CMK (cell line): ENCODE measurements at regions not wholly inside any gene's neighbourhood (a gene's known extent, or its start where the extent isn't known, plus 50 kb on each side); places are given as distances from the start of the nearest gene placed in this dataset.
"Not testable (repeated sequence)": the region's sequence is repeated elsewhere in the genome, so short reads cannot be mapped to it uniquely, and the experiment has no call there.

Source experiments
- DNase-seq: peaks from one replicate; pipeline ENCODE4 v3.0.0-alpha.2; 2010; ENCODE audit warnings: low read depth

DNA sequence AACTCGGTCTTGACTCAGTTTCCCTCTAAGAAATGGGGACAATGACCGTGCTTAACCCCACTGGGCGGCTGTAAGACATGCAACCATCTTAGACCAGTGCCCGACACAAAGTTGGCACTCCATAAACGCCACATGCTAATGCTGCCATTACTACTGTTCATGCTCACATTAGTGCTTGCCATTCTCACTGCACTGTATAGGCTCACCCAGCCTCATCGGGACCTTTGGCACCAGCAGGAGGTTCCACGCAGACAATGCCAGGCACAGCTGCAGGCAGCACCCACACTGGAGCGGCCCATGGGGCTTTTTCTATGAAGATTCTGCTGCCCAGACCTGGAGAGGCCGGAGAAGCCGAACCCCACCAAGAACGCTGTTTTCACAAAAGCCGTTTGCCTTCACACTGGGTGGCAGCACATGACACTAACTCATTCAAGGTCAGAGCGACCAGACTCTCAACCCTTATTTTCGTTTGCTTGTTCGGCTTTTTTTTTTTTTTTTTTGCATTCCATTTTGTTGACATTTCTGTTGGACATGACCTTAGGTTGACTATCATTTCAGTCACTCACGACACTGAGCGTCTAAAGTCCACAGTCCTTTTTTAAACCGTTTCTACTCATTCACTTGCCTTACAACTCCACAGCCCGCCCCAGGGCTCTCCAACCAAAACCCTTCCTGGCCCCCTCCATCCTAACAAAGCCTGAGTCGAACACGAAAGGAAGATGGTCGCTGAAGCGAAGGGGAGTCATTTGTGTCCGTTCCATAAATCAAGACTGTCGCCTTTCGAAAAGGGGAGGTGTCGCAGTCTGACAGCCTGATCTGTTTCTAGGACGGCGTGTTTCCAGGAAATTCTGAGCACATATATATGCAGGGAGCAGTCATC is 124.4 kb upstream of the RNF32 start:
- no peak for DNase-seq

- DNase-seq, result no peak
Observed at GRCh38 chr7:156514851-156515250, 125.7 kb upstream of the RNF32 start.

- no peak for DNase-seq
Observed at GRCh38 chr7:156511426-156511825, 129.1 kb upstream of the RNF32 start.

GRCh38 chr7:156510966-156511365 is 129.6 kb upstream of the RNF32 start:
- no peak for DNase-seq

DNA sequence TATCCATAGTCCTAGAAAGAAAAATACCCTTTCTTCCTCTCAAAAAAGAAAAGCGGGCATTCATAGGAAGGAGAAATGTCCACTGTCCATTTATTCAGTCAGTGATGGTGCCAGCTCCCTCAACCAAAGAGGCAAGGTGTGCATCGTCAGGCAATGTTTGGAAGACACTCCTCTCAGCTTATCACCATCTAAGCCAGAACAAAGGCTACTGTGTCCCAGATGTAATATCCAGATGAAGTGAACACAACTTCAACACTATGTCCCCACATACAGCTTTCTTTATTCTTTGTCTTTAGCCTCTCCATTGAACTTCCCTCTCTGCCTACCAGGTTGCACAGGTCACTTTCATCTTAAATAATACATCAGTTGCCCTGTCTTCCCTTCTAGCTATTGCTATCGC is 131.4 kb upstream of the RNF32 start:
- DNase-seq, result no peak

- no peak for DNase-seq
Observed at GRCh38 chr7:156505876-156506275, 134.7 kb upstream of the RNF32 start.

GRCh38 chr7:156504687-156505545 is 135.7 kb upstream of the RNF32 start:
- no peak for DNase-seq

DNA sequence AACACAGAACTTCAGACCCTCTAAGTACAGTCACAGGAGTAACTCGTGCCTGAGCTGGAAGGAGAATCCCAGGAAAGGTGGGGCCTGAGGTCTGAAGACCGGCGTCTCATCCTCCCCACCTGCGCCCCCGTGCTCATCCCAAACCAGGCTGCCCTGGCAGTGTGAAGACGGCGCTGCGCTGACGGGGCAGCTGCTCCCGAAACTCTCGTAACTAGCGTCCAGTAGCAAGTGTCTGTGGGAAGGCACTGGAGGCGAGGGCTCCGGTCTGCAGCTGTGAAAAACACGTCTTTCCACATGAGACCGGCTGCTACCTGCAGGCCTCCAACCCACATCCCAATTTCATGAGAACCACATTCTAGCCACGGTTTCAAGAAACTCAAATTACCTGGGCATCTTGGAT is 136.6 kb upstream of the RNF32 start:
- no peak for DNase-seq

- no peak for DNase-seq
Observed at GRCh38 chr7:156503196-156503595, 137.4 kb upstream of the RNF32 start.

DNA sequence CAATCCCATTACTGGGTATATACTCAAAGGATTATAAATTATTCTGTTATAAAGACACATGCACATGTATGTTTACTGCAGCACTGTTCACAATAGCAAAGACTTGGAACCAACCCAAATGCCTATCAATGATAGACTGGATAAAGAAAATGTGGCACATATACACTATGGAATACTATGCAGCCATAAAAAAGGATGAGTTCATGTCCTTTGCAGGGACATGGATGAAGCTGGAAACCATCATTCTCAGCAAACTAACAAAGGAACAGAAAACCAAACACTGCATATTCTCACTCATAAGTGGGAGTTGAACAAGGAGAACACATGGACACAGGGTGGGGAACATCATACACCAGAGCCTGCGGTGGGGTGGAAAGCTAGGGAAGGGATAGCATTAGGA is 138.8 kb upstream of the RNF32 start:
- DNase-seq, result not testable (repeated sequence)

- DNase-seq, result no peak
Observed at GRCh38 chr7:156499247-156499881, 141.2 kb upstream of the RNF32 start.

GRCh38 chr7:156497776-156498509 is 142.6 kb upstream of the RNF32 start:
- DNase-seq, result no peak

- no peak for DNase-seq
Observed at GRCh38 chr7:156496865-156497264, 143.7 kb upstream of the RNF32 start.

DNA sequence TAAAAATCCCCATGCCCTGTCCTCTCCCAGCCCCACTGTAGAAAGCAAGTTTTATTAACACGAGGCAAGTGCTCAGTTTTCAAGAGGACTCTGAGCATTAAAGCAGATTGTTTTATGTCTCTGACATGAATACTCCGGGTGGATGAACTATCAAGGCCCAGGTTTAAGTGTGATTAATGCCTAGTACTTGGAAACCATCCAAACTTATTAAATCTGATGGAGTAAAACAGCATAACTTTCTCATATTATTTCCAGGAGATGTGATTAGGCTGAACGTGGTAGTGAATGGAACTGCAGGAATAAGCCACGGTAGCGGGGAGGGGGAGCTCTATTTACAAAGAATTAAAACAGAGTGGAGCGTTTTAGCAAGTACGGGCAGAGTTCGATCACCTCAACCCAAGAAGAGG is 144.2 kb upstream of the RNF32 start:
- no peak for DNase-seq

- DNase-seq, result no peak
Observed at GRCh38 chr7:156494960-156495359, 145.6 kb upstream of the RNF32 start.

DNA sequence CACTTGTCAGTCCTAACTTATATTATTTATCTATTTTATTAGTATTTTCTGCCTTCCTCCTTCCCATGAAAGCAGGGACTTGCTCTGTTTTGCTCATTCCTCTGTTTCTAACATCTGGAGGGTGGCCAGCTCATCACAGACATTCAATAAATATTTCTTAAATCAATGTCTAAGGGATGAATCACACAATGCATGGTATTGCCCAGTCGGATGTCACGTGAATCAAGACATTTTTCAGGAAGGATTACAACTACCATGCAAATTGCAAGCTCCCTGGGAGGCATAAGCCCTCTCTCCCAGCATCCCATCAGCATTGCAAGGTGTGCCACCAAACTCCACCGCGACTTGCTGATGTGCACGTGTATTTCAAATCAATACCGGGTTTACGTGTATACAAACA is 146.6 kb upstream of the RNF32 start:
- no peak for DNase-seq

- DNase-seq, result no peak
Observed at GRCh38 chr7:156492170-156492569, 148.4 kb upstream of the RNF32 start.

DNA sequence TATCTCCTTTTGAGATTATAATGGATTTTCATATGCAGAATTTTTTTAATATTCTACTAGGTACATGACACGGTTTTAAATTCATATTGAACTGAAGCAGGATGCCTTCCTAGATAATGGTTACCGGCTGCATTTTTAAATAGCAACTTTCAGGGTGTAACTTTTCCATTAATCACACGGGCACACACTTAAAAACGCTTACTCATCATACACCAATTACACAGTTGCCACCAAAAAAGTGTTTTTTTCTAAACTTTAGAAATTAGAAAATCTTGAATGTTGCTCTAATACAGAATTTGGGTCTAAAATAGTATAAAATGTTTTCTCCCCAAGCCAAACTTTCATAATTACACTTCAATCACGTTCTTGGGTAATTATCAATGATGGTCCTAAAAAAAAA is 149.1 kb upstream of the RNF32 start:
- DNase-seq, result no peak

DNA sequence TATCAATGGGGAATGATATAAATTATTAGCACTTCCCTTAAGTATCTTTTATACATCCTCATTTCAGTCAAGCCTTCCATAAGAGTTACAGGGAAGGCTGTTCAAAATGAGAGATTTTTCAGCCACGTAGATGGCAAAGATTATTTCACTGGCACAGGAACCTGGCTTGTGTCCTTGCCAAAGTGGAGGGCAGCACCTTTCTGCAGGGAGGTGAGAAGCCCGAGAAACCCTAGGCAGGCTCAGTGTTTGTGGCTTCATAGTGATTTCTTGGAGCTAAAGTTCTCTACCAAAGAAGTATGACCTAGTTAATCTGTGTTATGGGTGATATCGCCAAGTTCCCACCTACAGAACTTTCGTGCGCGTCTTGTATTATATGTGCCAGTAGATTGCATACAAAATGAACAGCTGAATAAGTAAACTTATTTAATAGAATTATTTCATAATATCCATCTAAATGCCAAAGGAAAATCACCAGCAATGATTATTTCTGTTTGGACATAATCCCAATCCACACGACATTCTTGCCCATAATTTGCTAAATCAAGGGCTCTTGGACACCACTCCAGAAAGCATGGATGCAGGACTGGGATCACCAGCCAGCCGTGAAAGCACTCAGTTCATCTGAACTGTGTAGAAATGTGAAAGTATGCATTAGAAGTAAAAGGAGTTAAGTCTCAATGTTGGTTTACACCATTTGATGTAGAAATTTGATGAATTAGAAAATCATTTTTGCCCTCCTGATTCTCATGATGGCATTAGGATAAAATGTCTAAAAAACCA is 150.4 kb upstream of the RNF32 start:
- DNase-seq, result no peak

DNA sequence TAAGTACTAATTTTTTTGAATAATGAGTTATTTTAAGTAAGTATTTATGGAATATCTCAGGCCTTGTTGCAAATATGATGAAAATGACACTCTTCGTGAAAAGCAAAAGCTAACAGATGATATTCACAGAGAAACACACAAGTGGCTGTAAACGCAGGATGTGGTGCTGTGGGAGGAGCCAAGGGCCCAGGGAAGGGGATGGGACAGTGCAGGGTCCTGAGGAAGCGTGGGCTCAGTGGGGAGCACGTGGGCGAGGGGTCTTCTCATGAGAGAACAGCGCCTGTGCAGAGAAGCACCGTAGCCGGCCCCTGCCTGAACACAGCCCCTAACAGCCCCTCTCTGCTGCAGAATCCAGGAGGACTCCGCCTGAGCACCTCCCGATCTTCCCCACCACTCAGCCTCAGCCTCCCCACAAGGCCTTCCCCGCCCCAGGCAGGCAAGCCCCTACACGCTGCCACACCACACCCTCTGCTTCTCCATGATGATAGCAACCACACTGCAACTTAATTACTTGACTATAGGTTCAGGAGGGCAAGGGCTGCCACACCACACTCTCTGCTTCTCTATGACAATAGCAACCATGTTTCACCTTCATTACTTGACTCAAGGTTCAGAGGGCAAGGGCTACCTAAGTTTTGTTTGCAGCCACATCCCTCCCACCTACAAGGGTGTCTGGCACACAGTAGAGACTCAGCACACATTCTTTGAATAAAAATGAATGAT is 152.6 kb upstream of the RNF32 start:
- DNase-seq, result no peak

- no peak for DNase-seq
Observed at GRCh38 chr7:156480671-156481070, 159.9 kb upstream of the RNF32 start.
